CD4-positive, CD25-positive, alpha-beta regulatory T cell (primary cell): ENCODE measurements at regions not wholly inside any gene's neighbourhood (a gene's known extent, or its start where the extent isn't known, plus 50 kb on each side); places are given as distances from the start of the nearest gene placed in this dataset.
A peak's percentile ranks its signal among the peaks of the same experiment; 100 is the strongest.

ENCODE experiments used
- ATAC-seq, 2 donors: fragments of 150-1000 bp; cut with Tn5 transposase; one replicate each; pipeline ENCODE4 v1.10.0; 2021; ENCODE audit warnings: low read depth in 2 of 2, moderate number of reproducible peaks in 2 of 2, moderate library complexity in 1 of 2
- DNase-seq, 3 donors: peaks; one replicate each; pipeline versions ENCODE4 v3.0.0 to v3.0.0-alpha.2; 2012 to 2022; ENCODE audit warnings: mixed read lengths in 1 of 3
- H3K27ac ChIP-seq: one replicate; pipeline ENCODE4 v1.7.0; 2013; ENCODE audit warnings: mild to moderate bottlenecking, low read length; ENCODE audit not compliant: insufficient read depth, poor library complexity, severe bottlenecking
- H3K27me3 ChIP-seq: one replicate; pipeline ENCODE4 v1.7.0; 2013; ENCODE audit warnings: low read length; ENCODE audit not compliant: control insufficient read depth, insufficient read depth
- H3K36me3 ChIP-seq: one replicate; pipeline ENCODE4 v1.7.0; 2013; ENCODE audit warnings: mild to moderate bottlenecking, low read length, moderate library complexity; ENCODE audit not compliant: control insufficient read depth, insufficient read depth
- H3K4me1 ChIP-seq: 2 replicates; pipeline ENCODE4 v1.7.0; 2013; ENCODE audit warnings: mild to moderate bottlenecking, low read length; ENCODE audit not compliant: insufficient read depth, control insufficient read depth, poor library complexity, severe bottlenecking
- H3K4me3 ChIP-seq: one replicate; pipeline ENCODE4 v1.7.0; 2013; ENCODE audit warnings: low read depth, mild to moderate bottlenecking, low read length, moderate library complexity
- H3K9me3 ChIP-seq, 2 experiments: 1 replicate in 1 of 2; 2 replicates in 1 of 2; pipeline ENCODE4 v1.7.0; 2013; ENCODE audit warnings: low read length in 2 of 2, mild to moderate bottlenecking in 1 of 2, moderate library complexity in 1 of 2; ENCODE audit not compliant: control insufficient read depth in 2 of 2
- H3K27ac Mint-ChIP-seq, 3 donors: one replicate each; pipeline ENCODE4 v1.8.0; 2020 to 2022; ENCODE audit warnings: mild to moderate bottlenecking in 3 of 3, mixed read lengths in 3 of 3, moderate library complexity in 2 of 3
- H3K27me3 Mint-ChIP-seq: one replicate; pipeline ENCODE4 v1.8.0; 2022; ENCODE audit warnings: mild to moderate bottlenecking, mixed read lengths
- H3K36me3 Mint-ChIP-seq: one replicate; pipeline ENCODE4 v1.8.0; 2020; ENCODE audit warnings: mixed read lengths
- H3K4me1 Mint-ChIP-seq, 4 donors: one replicate each; pipeline ENCODE4 v1.8.0; 2020 to 2022; ENCODE audit warnings: mixed read lengths in 4 of 4, mild to moderate bottlenecking in 1 of 4
- H3K4me3 Mint-ChIP-seq, 4 donors: one replicate each; pipeline ENCODE4 v1.8.0; 2020 to 2022; ENCODE audit warnings: mild to moderate bottlenecking in 4 of 4, mixed read lengths in 4 of 4, moderate library complexity in 3 of 4
- H3K9me3 Mint-ChIP-seq, 7 donors: one replicate each; pipeline ENCODE4 v1.8.0; 2020 to 2022; ENCODE audit warnings: mixed read lengths in 7 of 7, mild to moderate bottlenecking in 3 of 7, moderate library complexity in 2 of 7

DNA sequence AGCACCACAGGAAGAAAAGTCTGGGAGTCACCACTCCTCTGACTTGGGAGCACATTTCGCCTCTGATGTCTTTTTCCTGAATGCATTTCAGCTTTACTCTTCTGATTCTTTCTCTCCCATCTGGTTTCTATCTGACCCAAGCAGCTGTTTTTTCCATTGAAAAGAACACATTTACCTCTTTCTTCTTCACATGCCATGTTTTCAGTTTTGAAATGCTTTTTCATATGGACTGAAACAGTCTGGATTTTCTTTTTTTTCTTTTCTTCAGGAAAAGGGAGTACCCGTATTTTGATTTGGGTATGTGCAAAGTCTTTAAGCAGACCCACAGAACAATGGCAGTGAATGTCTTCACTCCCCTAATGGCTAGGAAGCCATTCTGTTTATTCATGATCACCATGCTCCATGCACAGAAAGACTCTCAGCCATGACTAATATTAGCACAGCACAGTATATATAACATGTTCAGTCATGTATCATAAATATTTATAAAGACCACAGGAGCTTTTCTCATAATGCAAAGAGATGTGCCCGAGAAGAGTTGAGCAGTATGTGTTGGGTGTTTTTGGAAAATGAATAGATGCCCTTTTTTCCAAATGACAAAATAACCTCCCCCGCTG, 82.7 kb upstream of the LRIG1 start:
- no peak overlapping the region for H3K27ac Mint-ChIP-seq
- peaks cover 6 to 13% (median 8%) of the 10 kb centered on the region in 4 donors for H3K4me1 Mint-ChIP-seq

DNA sequence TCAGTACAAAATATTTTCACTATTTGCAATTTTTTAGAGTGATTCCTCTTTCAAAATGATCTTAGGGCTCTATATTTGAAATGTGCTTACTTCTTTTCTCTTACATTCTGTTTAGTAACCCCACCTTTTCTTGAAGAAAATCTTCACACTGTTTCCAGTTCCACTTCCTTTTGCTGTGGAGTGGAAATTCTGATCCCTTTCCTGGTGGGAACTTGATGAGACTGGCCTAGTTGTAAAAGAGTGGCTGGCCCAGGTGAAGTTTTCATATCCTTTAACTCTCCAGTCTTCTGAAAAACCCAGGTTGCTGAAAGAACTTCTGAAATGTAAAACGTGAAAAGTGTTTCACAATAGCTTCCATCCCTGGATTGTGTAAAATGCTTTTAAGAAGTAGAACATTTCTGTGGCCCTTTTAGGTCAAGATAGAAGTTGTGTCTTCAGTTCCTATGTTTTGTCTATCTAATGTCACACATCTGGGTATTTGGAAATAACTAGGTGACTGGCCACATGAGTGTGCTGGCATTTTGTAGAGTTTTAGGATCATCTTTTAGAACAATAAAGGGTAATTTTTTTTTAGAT, 84.8 kb upstream of the LRIG1 start:
- DNase-seq (no peak), ATAC-seq (no peak)
- no peak overlapping the region for H3K4me3 ChIP-seq
- H3K4me1 Mint-ChIP-seq = peaks cover 6 to 13% (median 8%) of the 10 kb centered on the region in 4 donors
- H3K36me3 ChIP-seq = no peaks in the 10 kb centered on the region
- H3K9me3 ChIP-seq = no peaks in the 10 kb centered on the region
- H3K27ac Mint-ChIP-seq = no peak overlapping the region
- H3K27ac ChIP-seq = no peak overlapping the region
- H3K9me3 Mint-ChIP-seq = peaks cover 0 to 3% (median 0%) of the 10 kb centered on the region in 7 donors
- H3K36me3 Mint-ChIP-seq = no peaks in the 10 kb centered on the region
- H3K27me3 ChIP-seq = peaks cover 14% of the 10 kb centered on the region
- peaks cover 57% of the 10 kb centered on the region for H3K27me3 Mint-ChIP-seq
- H3K4me3 Mint-ChIP-seq = no peak overlapping the region
- peaks cover 15% of the 10 kb centered on the region for H3K4me1 ChIP-seq

More for the DNA sequence above, 82.7 kb upstream of the LRIG1 start:
- DNase-seq = no peak
- Histone ChIP-seq H3K36me3 (no peaks in the 10 kb centered on the region), H3K4me3 (no peak overlapping the region), H3K4me1 (peaks cover 15% of the 10 kb centered on the region), H3K9me3 (no peaks in the 10 kb centered on the region), H3K27me3 (peaks cover 17% of the 10 kb centered on the region), H3K27ac (no peak overlapping the region)
- H3K36me3 Mint-ChIP-seq = peaks cover 4% of the 10 kb centered on the region
- ATAC-seq = no peak
- peaks cover 0 to 9% (median 5%) of the 10 kb centered on the region in 7 donors for H3K9me3 Mint-ChIP-seq
- H3K4me3 Mint-ChIP-seq = peak overlapping the region in 1 of 4 donors; percentile 2
- H3K27me3 Mint-ChIP-seq = peaks cover 50% of the 10 kb centered on the region

DNA sequence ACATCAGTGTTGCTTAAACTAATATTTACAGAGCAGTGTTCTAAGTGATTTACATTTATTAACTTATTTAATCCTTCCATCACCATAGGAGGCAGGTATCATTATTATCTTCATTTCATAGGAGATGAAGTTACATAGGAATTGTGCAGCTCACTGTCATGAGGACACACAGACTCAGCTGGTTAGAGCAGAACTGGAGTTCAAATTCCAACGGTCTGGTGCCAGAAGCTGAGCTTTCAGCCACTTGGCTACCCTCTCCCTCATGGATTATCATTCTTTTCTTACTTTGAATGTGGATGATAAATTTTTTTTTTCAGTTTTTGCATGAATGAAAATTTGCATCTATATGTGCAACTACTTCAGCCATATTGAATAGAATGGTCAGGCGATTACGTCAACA, 86.0 kb upstream of the LRIG1 start:
- H3K27me3 ChIP-seq = peaks cover 12% of the 10 kb centered on the region
- H3K36me3 ChIP-seq = no peaks in the 10 kb centered on the region
- Mint-ChIP-seq H3K9me3 (peaks cover 0 to 3% (median 0%) of the 10 kb centered on the region in 7 donors), H3K36me3 (no peaks in the 10 kb centered on the region), H3K27ac (no peak overlapping the region), H3K27me3 (peaks cover 58% of the 10 kb centered on the region), H3K4me1 (peaks cover 6 to 13% (median 8%) of the 10 kb centered on the region in 4 donors), H3K4me3 (no peak overlapping the region)
- no peak overlapping the region for H3K27ac ChIP-seq
- no peak for ATAC-seq
- DNase-seq = no peak
- H3K4me3 ChIP-seq = no peak overlapping the region
- peaks cover 15% of the 10 kb centered on the region for H3K4me1 ChIP-seq
- no peaks in the 10 kb centered on the region for H3K9me3 ChIP-seq

- Histone ChIP-seq H3K27me3 (peaks cover 12% of the 10 kb centered on the region), H3K27ac (no peak overlapping the region), H3K36me3 (no peaks in the 10 kb centered on the region), H3K4me3 (no peak overlapping the region), H3K9me3 (no peaks in the 10 kb centered on the region), H3K4me1 (peaks cover 2% of the 10 kb centered on the region)
- ATAC-seq = no peak
- Mint-ChIP-seq H3K27me3 (peaks cover 58% of the 10 kb centered on the region), H3K27ac (no peak overlapping the region), H3K36me3 (no peaks in the 10 kb centered on the region), H3K4me3 (no peak overlapping the region), H3K9me3 (peaks cover 0 to 3% (median 0%) of the 10 kb centered on the region in 7 donors), H3K4me1 (peaks cover 0 to 6% (median 2%) of the 10 kb centered on the region in 4 donors)
- DNase-seq = no peak
Measured at GRCh38 chr3:66588340-66588847, 87.6 kb upstream of the LRIG1 start.

DNA sequence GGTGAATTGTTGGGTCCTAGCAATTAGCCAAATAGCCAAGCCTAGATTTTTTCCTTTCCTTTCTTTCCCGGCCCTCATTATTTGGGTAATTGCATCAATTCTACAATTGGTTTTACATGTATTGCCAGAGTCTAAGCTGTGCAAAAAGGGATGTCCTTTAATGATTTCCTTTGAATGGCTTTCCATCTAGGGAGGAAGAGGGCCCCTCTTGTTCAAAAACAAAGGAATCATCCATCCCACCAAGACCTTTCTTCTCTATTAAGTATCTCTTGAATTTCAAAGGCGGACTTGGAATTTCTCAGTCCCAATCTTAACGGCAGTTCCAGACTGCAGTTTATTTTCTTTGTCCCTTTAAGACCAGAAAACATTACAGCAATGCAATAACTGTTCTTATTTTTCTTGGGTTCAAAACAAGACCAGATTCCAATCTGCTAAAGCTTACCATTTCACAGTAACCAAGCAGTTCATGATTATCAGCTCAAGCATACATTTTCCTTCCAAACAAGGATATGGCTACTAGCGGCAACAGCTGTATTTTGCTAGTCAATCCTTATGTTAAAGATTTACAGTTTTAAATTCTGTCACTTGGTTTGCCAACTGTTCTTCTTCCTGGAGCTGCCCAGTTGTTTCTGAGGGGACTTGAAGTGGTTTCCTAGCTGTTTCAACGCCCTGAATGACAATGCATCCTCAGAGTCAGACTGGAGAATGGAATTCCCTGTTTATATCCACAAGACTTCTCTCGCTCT, 91.4 kb upstream of the LRIG1 start:
- DNase-seq (no peak), ATAC-seq (no peak)
- no peaks in the 10 kb centered on the region for H3K4me1 Mint-ChIP-seq
- H3K27ac Mint-ChIP-seq = no peak overlapping the region
- Histone ChIP-seq H3K9me3 (no peaks in the 10 kb centered on the region), H3K4me3 (no peak overlapping the region), H3K27me3 (peaks cover 10% of the 10 kb centered on the region), H3K4me1 (no peaks in the 10 kb centered on the region), H3K27ac (no peak overlapping the region), H3K36me3 (no peaks in the 10 kb centered on the region)
- H3K36me3 Mint-ChIP-seq = no peaks in the 10 kb centered on the region
- peaks cover 52% of the 10 kb centered on the region for H3K27me3 Mint-ChIP-seq
- peaks cover 0 to 3% (median 0%) of the 10 kb centered on the region in 7 donors for H3K9me3 Mint-ChIP-seq
- no peak overlapping the region for H3K4me3 Mint-ChIP-seq

DNA sequence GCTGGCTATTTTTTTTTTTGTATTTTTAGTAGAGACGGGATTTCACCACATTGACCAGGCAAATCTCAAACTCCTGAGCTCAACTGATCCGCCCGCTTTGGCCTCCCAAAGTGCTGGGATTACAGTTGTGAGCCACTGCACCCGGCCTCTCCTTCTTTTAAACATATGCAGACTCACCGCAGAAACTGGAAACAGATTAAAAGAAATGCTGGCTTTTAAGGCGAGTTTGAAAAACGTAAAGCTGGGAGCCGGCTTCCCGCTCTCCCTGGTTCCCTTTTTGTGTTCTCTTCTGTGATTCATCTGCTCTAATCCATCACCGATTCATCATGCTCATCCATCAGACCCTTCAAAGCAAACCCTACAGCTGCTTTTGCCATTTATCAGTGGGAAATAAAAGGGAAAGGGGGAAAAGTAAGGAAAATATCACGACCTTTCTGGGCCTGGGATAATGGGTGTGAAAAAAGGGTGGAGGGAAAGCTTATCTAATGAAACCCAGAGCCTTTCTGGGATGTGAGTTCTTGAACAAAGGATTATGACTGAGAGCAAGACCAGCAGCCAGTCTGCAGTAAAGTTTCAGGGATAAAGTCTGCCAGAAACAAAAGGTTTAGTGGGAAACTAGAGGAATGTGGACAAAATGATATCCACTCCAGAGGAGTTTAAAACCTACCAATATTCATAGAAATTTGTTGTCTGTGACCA, 92.3 kb upstream of the LRIG1 start:
- no peak for ATAC-seq
- peaks cover 0 to 3% (median 0%) of the 10 kb centered on the region in 7 donors for H3K9me3 Mint-ChIP-seq
- H3K4me3 Mint-ChIP-seq = no peak overlapping the region

DNA sequence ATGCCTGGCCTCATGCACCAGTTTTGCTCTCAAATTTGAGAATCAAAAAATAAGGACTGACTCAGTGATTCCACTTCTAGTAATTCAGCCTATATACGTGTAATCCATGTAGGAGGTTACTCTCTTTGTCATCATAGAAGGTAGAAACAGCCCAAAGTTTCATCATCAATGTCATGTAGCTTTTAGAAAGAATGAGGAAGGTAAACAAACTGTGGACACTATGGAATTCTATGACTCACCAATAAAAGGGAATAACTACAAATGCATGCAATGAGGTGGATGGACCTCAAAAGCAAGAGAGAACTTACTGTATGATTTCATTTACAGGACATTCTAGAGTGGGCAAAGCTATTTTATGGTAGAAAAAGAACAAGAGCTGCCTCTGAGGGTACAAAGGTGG, 93.2 kb upstream of the LRIG1 start:
- Mint-ChIP-seq H3K9me3 (peaks cover 0 to 3% (median 0%) of the 10 kb centered on the region in 7 donors), H3K36me3 (no peaks in the 10 kb centered on the region), H3K27me3 (peaks cover 43% of the 10 kb centered on the region), H3K27ac (no peak overlapping the region), H3K4me1 (no peaks in the 10 kb centered on the region), H3K4me3 (no peak overlapping the region)
- Histone ChIP-seq H3K4me1 (no peaks in the 10 kb centered on the region), H3K36me3 (no peaks in the 10 kb centered on the region), H3K9me3 (no peaks in the 10 kb centered on the region), H3K27ac (no peak overlapping the region), H3K27me3 (peaks cover 6% of the 10 kb centered on the region), H3K4me3 (no peak overlapping the region)
- no peak for DNase-seq
- no peak for ATAC-seq

More for the DNA sequence above, 92.3 kb upstream of the LRIG1 start:
- Histone ChIP-seq H3K27me3 (peaks cover 10% of the 10 kb centered on the region), H3K4me3 (no peak overlapping the region), H3K4me1 (no peaks in the 10 kb centered on the region), H3K27ac (no peak overlapping the region), H3K9me3 (no peaks in the 10 kb centered on the region), H3K36me3 (no peaks in the 10 kb centered on the region)
- DNase-seq = no peak
- H3K27ac Mint-ChIP-seq = no peak overlapping the region
- H3K27me3 Mint-ChIP-seq = peaks cover 48% of the 10 kb centered on the region
- H3K4me1 Mint-ChIP-seq = no peaks in the 10 kb centered on the region
- H3K36me3 Mint-ChIP-seq = no peaks in the 10 kb centered on the region
